Breast epithelium (tissue), 3 donors: ENCODE measurements at regions not wholly inside any gene's neighbourhood (a gene's known extent, or its start where the extent isn't known, plus 50 kb on each side); places are given as distances from the start of the nearest gene placed in this dataset.

ENCODE experiments used
- POLR2A ChIP-seq: fragments of 450-650 bp; IDR thresholded peaks from one replicate; pipeline ENCODE4 v1.6.1; 2016; ENCODE audit warnings: antibody characterized with exemption, mild to moderate bottlenecking, moderate library complexity
- TF ChIP-seq, protein P1 (sequence below), 3 donors: fragments of 450-650 bp; IDR thresholded peaks; one replicate each; pipeline ENCODE4 v1.5.1; 2016 to 2017; ENCODE audit warnings: antibody characterized with exemption in 3 of 3, mild to moderate bottlenecking in 3 of 3, moderate library complexity in 3 of 3

DNA sequence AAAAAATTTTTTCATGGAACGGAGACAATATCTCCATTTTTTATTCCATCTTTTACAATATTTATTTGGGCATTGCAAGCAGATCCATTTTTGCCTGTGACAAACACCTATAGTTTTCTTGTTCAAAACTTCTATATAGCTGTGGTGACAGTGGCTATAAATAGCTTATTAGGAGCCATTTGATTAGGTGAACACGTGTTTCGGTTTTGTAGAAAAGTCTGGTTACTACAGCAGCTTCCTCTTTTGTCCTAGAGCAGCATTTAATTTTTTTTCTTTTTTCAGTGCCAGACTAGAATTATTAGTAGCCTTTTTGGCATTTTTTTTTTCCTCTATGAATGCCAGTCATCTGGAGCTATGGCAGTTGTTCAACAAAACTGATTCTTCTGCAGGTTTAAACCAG is 123.5 kb downstream of the RXFP2 start:
- TF ChIP-seq, protein P1, sequence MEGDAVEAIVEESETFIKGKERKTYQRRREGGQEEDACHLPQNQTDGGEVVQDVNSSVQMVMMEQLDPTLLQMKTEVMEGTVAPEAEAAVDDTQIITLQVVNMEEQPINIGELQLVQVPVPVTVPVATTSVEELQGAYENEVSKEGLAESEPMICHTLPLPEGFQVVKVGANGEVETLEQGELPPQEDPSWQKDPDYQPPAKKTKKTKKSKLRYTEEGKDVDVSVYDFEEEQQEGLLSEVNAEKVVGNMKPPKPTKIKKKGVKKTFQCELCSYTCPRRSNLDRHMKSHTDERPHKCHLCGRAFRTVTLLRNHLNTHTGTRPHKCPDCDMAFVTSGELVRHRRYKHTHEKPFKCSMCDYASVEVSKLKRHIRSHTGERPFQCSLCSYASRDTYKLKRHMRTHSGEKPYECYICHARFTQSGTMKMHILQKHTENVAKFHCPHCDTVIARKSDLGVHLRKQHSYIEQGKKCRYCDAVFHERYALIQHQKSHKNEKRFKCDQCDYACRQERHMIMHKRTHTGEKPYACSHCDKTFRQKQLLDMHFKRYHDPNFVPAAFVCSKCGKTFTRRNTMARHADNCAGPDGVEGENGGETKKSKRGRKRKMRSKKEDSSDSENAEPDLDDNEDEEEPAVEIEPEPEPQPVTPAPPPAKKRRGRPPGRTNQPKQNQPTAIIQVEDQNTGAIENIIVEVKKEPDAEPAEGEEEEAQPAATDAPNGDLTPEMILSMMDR (IDR thresholded peaks at IDR 0.05) = no peak
- TF ChIP-seq POLR2A = no peak
